ENCODE measurements at regions not wholly inside any gene's neighbourhood (a gene's known extent, or its start where the extent isn't known, plus 50 kb on each side); places are given as distances from the start of the nearest gene placed in this dataset.
"Not testable (repeated sequence)": the region's sequence is repeated elsewhere in the genome, so short reads cannot be mapped to it uniquely, and the experiment has no call there.

GRCh38 chr5:101260857-101261256 lies 357.8 kb upstream of the ST8SIA4 start:
- Mint-ChIP-seq H3K27ac (no peak overlapping the region), H3K4me3 (no peak overlapping the region), H3K9me3 (peaks cover 30% of the 10 kb centered on the region), H3K36me3 (ENCODE audit: low read depth) (peaks cover 7% of the 10 kb centered on the region), H3K4me1 (peaks cover 8% of the 10 kb centered on the region), H3K27me3 (ENCODE audit: low read depth, poor library complexity) (no peaks in the 10 kb centered on the region)
- TF ChIP-seq CTCF (IDR thresholded peaks at IDR 0.05): no peak
- no peak for DNase-seq

DNA sequence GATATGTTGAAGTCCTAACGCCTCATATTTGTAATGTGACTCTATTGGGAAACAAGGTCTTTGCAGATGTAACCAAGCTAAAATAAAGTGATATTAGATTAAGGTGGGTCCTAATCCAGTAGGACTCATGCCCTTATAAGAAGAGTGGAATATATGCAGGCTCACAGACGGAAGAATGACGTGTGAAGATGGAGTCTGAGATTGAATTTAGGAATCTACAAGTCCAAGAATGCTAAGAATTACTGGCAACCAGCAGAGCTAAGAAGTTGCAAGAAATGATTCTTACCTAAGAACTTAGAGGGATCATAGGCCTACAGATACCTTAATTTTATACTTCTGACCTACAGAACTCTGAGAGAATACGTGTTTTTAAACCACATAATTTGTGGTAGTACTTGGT lies 350.0 kb upstream of the ST8SIA4 start:
- H3K9me3 Mint-ChIP-seq: no peaks in the 10 kb centered on the region
- no peaks in the 10 kb centered on the region for H3K36me3 Mint-ChIP-seq (ENCODE audit: low read depth)
- H3K27ac Mint-ChIP-seq: no peak overlapping the region
- no peaks in the 10 kb centered on the region for H3K4me1 Mint-ChIP-seq
- no peak for DNase-seq
- no peaks in the 10 kb centered on the region for H3K27me3 Mint-ChIP-seq (ENCODE audit: low read depth, poor library complexity)
- no peak overlapping the region for H3K4me3 Mint-ChIP-seq
- no peak for TF ChIP-seq CTCF (IDR thresholded peaks at IDR 0.05)

- peaks cover 7% of the 10 kb centered on the region for H3K9me3 Mint-ChIP-seq
- no peak overlapping the region for H3K4me3 Mint-ChIP-seq
- no peak for DNase-seq
- H3K27me3 Mint-ChIP-seq (ENCODE audit: low read depth, poor library complexity): no peaks in the 10 kb centered on the region
- H3K4me1 Mint-ChIP-seq: no peaks in the 10 kb centered on the region
- no peak overlapping the region for H3K27ac Mint-ChIP-seq
- H3K36me3 Mint-ChIP-seq (ENCODE audit: low read depth): no peaks in the 10 kb centered on the region
- TF ChIP-seq CTCF (IDR thresholded peaks at IDR 0.05): no peak
Measured at GRCh38 chr5:101244621-101245020, 341.5 kb upstream of the ST8SIA4 start.

GRCh38 chr5:101212942-101213514 lies 309.9 kb upstream of the ST8SIA4 start:
- H3K36me3 Mint-ChIP-seq (ENCODE audit: low read depth): no peaks in the 10 kb centered on the region
- no peak for DNase-seq
- no peak overlapping the region for H3K4me3 Mint-ChIP-seq
- peaks cover 7% of the 10 kb centered on the region for H3K9me3 Mint-ChIP-seq
- H3K27me3 Mint-ChIP-seq (ENCODE audit: low read depth, poor library complexity): no peaks in the 10 kb centered on the region
- TF ChIP-seq CTCF (IDR thresholded peaks at IDR 0.05): no peak
- no peaks in the 10 kb centered on the region for H3K4me1 Mint-ChIP-seq
- H3K27ac Mint-ChIP-seq: no peak overlapping the region

GRCh38 chr5:101206534-101206933 lies 303.5 kb upstream of the ST8SIA4 start:
- H3K36me3 Mint-ChIP-seq (ENCODE audit: low read depth): no peaks in the 10 kb centered on the region
- TF ChIP-seq CTCF (IDR thresholded peaks at IDR 0.05): no peak
- no peaks in the 10 kb centered on the region for H3K27me3 Mint-ChIP-seq (ENCODE audit: low read depth, poor library complexity)
- DNase-seq: no peak
- no peak overlapping the region for H3K4me3 Mint-ChIP-seq
- H3K4me1 Mint-ChIP-seq: no peaks in the 10 kb centered on the region
- H3K27ac Mint-ChIP-seq: no peak overlapping the region
- peaks cover 8% of the 10 kb centered on the region for H3K9me3 Mint-ChIP-seq

DNA sequence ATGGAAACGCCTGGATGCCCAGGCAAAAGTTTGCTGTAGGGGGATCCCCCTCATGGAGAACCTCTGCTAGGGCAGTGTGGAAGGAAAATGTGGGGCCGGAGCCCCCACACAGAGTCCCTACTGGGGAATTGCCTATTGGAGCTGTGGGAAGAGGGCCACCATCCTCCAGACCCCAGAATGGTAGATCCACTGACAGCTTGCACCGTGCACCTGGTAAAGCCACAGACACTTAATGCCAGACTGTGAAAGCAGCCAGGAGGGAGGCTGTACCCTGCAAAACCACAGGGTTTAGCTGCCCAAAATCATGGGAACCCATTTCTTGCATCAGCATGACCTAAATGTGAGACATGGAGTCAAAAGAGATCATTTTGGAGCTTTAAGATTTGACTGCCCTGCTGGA lies 302.0 kb upstream of the ST8SIA4 start:
- H3K4me3 Mint-ChIP-seq; H3K9me3 Mint-ChIP-seq; H3K4me1 Mint-ChIP-seq; DNase-seq; H3K27ac Mint-ChIP-seq; H3K36me3 Mint-ChIP-seq (ENCODE audit: low read depth); H3K27me3 Mint-ChIP-seq (ENCODE audit: low read depth, poor library complexity): not testable (repeated sequence)

DNA sequence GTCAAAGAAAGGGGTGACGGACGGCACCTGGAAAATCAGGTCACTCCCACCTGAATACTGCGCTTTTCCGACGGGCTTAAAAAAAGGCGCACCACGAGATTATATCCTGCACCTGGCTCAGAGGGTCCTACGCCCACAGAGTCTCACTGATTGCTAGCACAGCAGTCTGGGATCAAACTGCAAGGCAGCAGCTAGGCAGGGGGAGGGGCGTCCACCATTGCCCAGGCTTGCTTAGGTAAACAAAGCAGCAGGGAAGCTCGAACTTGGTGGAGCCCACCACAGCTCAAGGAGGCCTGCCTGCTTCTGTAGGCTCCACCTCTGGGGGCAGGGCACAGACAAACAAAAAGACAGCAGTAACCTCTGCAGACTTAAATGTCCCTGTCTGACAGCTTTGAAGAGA lies 277.3 kb upstream of the ST8SIA4 start:
- H3K9me3 Mint-ChIP-seq: peaks cover 19% of the 10 kb centered on the region
- not testable (repeated sequence) for H3K4me3 Mint-ChIP-seq; H3K36me3 Mint-ChIP-seq (ENCODE audit: low read depth); H3K4me1 Mint-ChIP-seq; H3K27ac Mint-ChIP-seq; H3K27me3 Mint-ChIP-seq (ENCODE audit: low read depth, poor library complexity)
- DNase-seq: peak; percentile 18

Measured in nephron progenitor cell (in vitro differentiated cells).